ENCODE measurements at regions not wholly inside any gene's neighbourhood (a gene's known extent, or its start where the extent isn't known, plus 50 kb on each side); places are given as distances from the start of the nearest gene placed in this dataset.

- CTCF ChIA-PET: no interaction called here
- H3K27ac Mint-ChIP-seq: no peak overlapping the region
- no peaks in the 10 kb centered on the region for H3K36me3 Mint-ChIP-seq
- no peak for DNase-seq
- H3K27me3 Mint-ChIP-seq: no peaks in the 10 kb centered on the region
- peaks cover 3% of the 10 kb centered on the region for H3K9me3 Mint-ChIP-seq
- H3K4me1 Mint-ChIP-seq: no peaks in the 10 kb centered on the region
- H3K4me3 Mint-ChIP-seq: no peak overlapping the region
These were observed 580.8 kb downstream of the LRRIQ3 start for GRCh38 chr1:73617145-73617544.

GRCh38 chr1:73611681-73612080 is 586.3 kb downstream of the LRRIQ3 start:
- CTCF ChIA-PET: no interaction called here
- no peaks in the 10 kb centered on the region for H3K4me1 Mint-ChIP-seq
- no peak overlapping the region for H3K27ac Mint-ChIP-seq
- no peak overlapping the region for H3K4me3 Mint-ChIP-seq
- no peaks in the 10 kb centered on the region for H3K9me3 Mint-ChIP-seq
- H3K27me3 Mint-ChIP-seq: no peaks in the 10 kb centered on the region
- DNase-seq: no peak
- no peaks in the 10 kb centered on the region for H3K36me3 Mint-ChIP-seq

- no peak for DNase-seq
- Mint-ChIP-seq H3K9me3 (peaks cover 9% of the 10 kb centered on the region), H3K27ac (no peak overlapping the region), H3K4me1 (no peaks in the 10 kb centered on the region), H3K36me3 (no peaks in the 10 kb centered on the region), H3K27me3 (no peaks in the 10 kb centered on the region), H3K4me3 (no peak overlapping the region)
- CTCF ChIA-PET: no interaction called here
These were observed 593.2 kb downstream of the LRRIQ3 start for GRCh38 chr1:73604739-73605138.

GRCh38 chr1:73604211-73604610 is 593.8 kb downstream of the LRRIQ3 start:
- no peak overlapping the region for H3K4me3 Mint-ChIP-seq
- H3K27ac Mint-ChIP-seq: no peak overlapping the region
- DNase-seq: no peak
- no peaks in the 10 kb centered on the region for H3K4me1 Mint-ChIP-seq
- no peaks in the 10 kb centered on the region for H3K27me3 Mint-ChIP-seq
- H3K36me3 Mint-ChIP-seq: no peaks in the 10 kb centered on the region
- CTCF ChIA-PET: no interaction called here
- H3K9me3 Mint-ChIP-seq: peaks cover 9% of the 10 kb centered on the region

GRCh38 chr1:73593804-73594203 is 604.2 kb downstream of the LRRIQ3 start:
- CTCF ChIA-PET: no interaction called here

GRCh38 chr1:73593364-73593763 is 604.6 kb downstream of the LRRIQ3 start:
- CTCF ChIA-PET: no interaction called here
- no peak for DNase-seq
- Mint-ChIP-seq H3K27ac (no peak overlapping the region), H3K36me3 (no peaks in the 10 kb centered on the region), H3K4me3 (no peak overlapping the region), H3K27me3 (no peaks in the 10 kb centered on the region), H3K9me3 (peaks cover 9% of the 10 kb centered on the region), H3K4me1 (no peaks in the 10 kb centered on the region)

More at GRCh38 chr1:73593804-73594203, 604.2 kb downstream of the LRRIQ3 start:
- H3K4me3 Mint-ChIP-seq: no peak overlapping the region
- no peaks in the 10 kb centered on the region for H3K36me3 Mint-ChIP-seq
- H3K9me3 Mint-ChIP-seq: peaks cover 7% of the 10 kb centered on the region
- H3K27me3 Mint-ChIP-seq: no peaks in the 10 kb centered on the region
- no peak overlapping the region for H3K27ac Mint-ChIP-seq
- DNase-seq: no peak
- no peaks in the 10 kb centered on the region for H3K4me1 Mint-ChIP-seq

GRCh38 chr1:73587080-73587479 is 610.9 kb downstream of the LRRIQ3 start:
- H3K27me3 Mint-ChIP-seq: no peaks in the 10 kb centered on the region
- no peak for DNase-seq
- H3K36me3 Mint-ChIP-seq: no peaks in the 10 kb centered on the region
- CTCF ChIA-PET: no interaction called here
- H3K9me3 Mint-ChIP-seq: peaks cover 7% of the 10 kb centered on the region
- no peak overlapping the region for H3K27ac Mint-ChIP-seq
- H3K4me1 Mint-ChIP-seq: no peaks in the 10 kb centered on the region
- no peak overlapping the region for H3K4me3 Mint-ChIP-seq

GRCh38 chr1:73577206-73577605 is 620.8 kb downstream of the LRRIQ3 start:
- Mint-ChIP-seq H3K27me3 (no peaks in the 10 kb centered on the region), H3K36me3 (no peaks in the 10 kb centered on the region), H3K27ac (no peak overlapping the region), H3K9me3 (peaks cover 6% of the 10 kb centered on the region), H3K4me3 (no peak overlapping the region), H3K4me1 (no peaks in the 10 kb centered on the region)
- CTCF ChIA-PET: no interaction called here
- no peak for DNase-seq

GRCh38 chr1:73576083-73576482 is 621.9 kb downstream of the LRRIQ3 start:
- Mint-ChIP-seq H3K27me3 (no peaks in the 10 kb centered on the region), H3K4me1 (no peaks in the 10 kb centered on the region), H3K4me3 (no peak overlapping the region), H3K9me3 (peaks cover 6% of the 10 kb centered on the region), H3K27ac (no peak overlapping the region), H3K36me3 (no peaks in the 10 kb centered on the region)
- CTCF ChIA-PET: no interaction called here
- no peak for DNase-seq

GRCh38 chr1:73564294-73564693 is 633.7 kb downstream of the LRRIQ3 start:
- Mint-ChIP-seq H3K9me3 (peaks cover 2% of the 10 kb centered on the region), H3K4me1 (no peaks in the 10 kb centered on the region), H3K4me3 (no peak overlapping the region), H3K36me3 (no peaks in the 10 kb centered on the region), H3K27ac (no peak overlapping the region), H3K27me3 (no peaks in the 10 kb centered on the region)
- DNase-seq: no peak
- CTCF ChIA-PET: no interaction called here

GRCh38 chr1:73556270-73556669 is 641.7 kb downstream of the LRRIQ3 start:
- Mint-ChIP-seq H3K27me3 (no peaks in the 10 kb centered on the region), H3K4me3 (no peak overlapping the region), H3K9me3 (peaks cover 6% of the 10 kb centered on the region), H3K4me1 (no peaks in the 10 kb centered on the region), H3K27ac (no peak overlapping the region), H3K36me3 (no peaks in the 10 kb centered on the region)
- CTCF ChIA-PET: no interaction called here
- no peak for DNase-seq

GRCh38 chr1:73537400-73537799 is 660.6 kb downstream of the LRRIQ3 start:
- CTCF ChIA-PET: no interaction called here
- Mint-ChIP-seq H3K27ac (no peak overlapping the region), H3K4me3 (no peak overlapping the region), H3K36me3 (no peaks in the 10 kb centered on the region), H3K4me1 (no peaks in the 10 kb centered on the region), H3K27me3 (no peaks in the 10 kb centered on the region), H3K9me3 (peaks cover 14% of the 10 kb centered on the region)
- no peak for DNase-seq

- CTCF ChIA-PET: no interaction called here
- Mint-ChIP-seq H3K36me3 (no peaks in the 10 kb centered on the region), H3K4me3 (no peak overlapping the region), H3K9me3 (peaks cover 3% of the 10 kb centered on the region), H3K27ac (no peak overlapping the region), H3K4me1 (no peaks in the 10 kb centered on the region), H3K27me3 (no peaks in the 10 kb centered on the region)
- no peak for DNase-seq
These were observed 680.3 kb downstream of the LRRIQ3 start for GRCh38 chr1:73517603-73518191.

- CTCF ChIA-PET: no interaction called here
- H3K9me3 Mint-ChIP-seq: peaks cover 3% of the 10 kb centered on the region
- no peak for DNase-seq
These were observed 681.5 kb downstream of the LRRIQ3 start for GRCh38 chr1:73516451-73516850.

GRCh38 chr1:73511038-73511437 is 686.9 kb downstream of the LRRIQ3 start:
- Mint-ChIP-seq H3K9me3 (no peaks in the 10 kb centered on the region), H3K27me3 (no peaks in the 10 kb centered on the region), H3K4me3 (no peak overlapping the region), H3K27ac (no peak overlapping the region), H3K4me1 (no peaks in the 10 kb centered on the region), H3K36me3 (no peaks in the 10 kb centered on the region)
- CTCF ChIA-PET: no interaction called here
- DNase-seq: no peak

More at GRCh38 chr1:73516451-73516850, 681.5 kb downstream of the LRRIQ3 start:
- no peak overlapping the region for H3K27ac Mint-ChIP-seq
- no peaks in the 10 kb centered on the region for H3K36me3 Mint-ChIP-seq
- H3K4me3 Mint-ChIP-seq: no peak overlapping the region
- H3K4me1 Mint-ChIP-seq: no peaks in the 10 kb centered on the region
- no peaks in the 10 kb centered on the region for H3K27me3 Mint-ChIP-seq

- CTCF ChIA-PET: no interaction called here
- H3K27ac Mint-ChIP-seq: no peak overlapping the region
- H3K4me1 Mint-ChIP-seq: no peaks in the 10 kb centered on the region
- peaks cover 5% of the 10 kb centered on the region for H3K9me3 Mint-ChIP-seq
- no peak for DNase-seq
- no peaks in the 10 kb centered on the region for H3K36me3 Mint-ChIP-seq
- H3K27me3 Mint-ChIP-seq: no peaks in the 10 kb centered on the region
- no peak overlapping the region for H3K4me3 Mint-ChIP-seq
These were observed 697.8 kb downstream of the LRRIQ3 start for GRCh38 chr1:73500154-73500553.

All from activated naive CD4-positive, alpha-beta T cell treated with anti-CD3 and anti-CD28 coated beads, Interleukin-2, amount 10 ng/mL, durations not matched to agents 7 days and 5 days (primary cell).